ENCODE measurements at regions not wholly inside any gene's neighbourhood (a gene's known extent, or its start where the extent isn't known, plus 50 kb on each side); places are given as distances from the start of the nearest gene placed in this dataset.

DNA sequence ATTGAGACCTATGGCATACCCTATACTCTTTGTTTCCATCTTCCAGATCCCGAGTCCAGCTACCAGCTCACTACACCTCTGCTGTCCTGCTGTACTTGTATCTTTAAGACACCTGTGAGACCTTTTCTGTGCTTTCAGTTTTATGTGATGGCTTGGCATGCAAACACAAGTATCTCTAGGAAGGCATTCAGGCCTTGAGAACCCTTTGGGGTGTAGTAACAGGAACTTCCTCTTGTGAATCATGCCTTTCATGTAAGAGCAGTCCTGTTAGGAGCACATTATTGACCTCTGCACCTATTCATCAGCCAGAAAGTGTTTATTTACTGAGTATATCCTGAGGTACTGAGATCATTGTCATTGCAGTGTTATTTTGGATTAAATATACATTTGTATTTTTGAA lies 87.0 kb upstream of the HTR2A start:
- no peak for TF ChIP-seq POLR2A (IDR thresholded peaks at IDR 0.05)
- TF ChIP-seq, protein P1, sequence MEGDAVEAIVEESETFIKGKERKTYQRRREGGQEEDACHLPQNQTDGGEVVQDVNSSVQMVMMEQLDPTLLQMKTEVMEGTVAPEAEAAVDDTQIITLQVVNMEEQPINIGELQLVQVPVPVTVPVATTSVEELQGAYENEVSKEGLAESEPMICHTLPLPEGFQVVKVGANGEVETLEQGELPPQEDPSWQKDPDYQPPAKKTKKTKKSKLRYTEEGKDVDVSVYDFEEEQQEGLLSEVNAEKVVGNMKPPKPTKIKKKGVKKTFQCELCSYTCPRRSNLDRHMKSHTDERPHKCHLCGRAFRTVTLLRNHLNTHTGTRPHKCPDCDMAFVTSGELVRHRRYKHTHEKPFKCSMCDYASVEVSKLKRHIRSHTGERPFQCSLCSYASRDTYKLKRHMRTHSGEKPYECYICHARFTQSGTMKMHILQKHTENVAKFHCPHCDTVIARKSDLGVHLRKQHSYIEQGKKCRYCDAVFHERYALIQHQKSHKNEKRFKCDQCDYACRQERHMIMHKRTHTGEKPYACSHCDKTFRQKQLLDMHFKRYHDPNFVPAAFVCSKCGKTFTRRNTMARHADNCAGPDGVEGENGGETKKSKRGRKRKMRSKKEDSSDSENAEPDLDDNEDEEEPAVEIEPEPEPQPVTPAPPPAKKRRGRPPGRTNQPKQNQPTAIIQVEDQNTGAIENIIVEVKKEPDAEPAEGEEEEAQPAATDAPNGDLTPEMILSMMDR (IDR thresholded peaks at IDR 0.05), result no peak

All from heart left ventricle (tissue), 13 donors.